Ovary (tissue), 3 donors: ENCODE measurements at regions not wholly inside any gene's neighbourhood (a gene's known extent, or its start where the extent isn't known, plus 50 kb on each side); places are given as distances from the start of the nearest gene placed in this dataset.

ENCODE experiments used
- CTCF ChIP-seq, 3 donors: fragments of 450-650 bp in 2 of 3; fragments of 200-600 bp in 1 of 3; IDR thresholded peaks; one replicate each; pipeline versions ENCODE4 v1.5.1 to v1.8.0; 2016 to 2022; ENCODE audit warnings: antibody characterized with exemption in 3 of 3, mild to moderate bottlenecking in 1 of 3
- POLR2A ChIP-seq: fragments of 450-650 bp; IDR thresholded peaks from one replicate; pipeline ENCODE4 v1.6.1; 2017; ENCODE audit warnings: antibody characterized with exemption, mild to moderate bottlenecking, moderate library complexity
- donor health status: DM: no; HTN: no; CAD: no.

DNA sequence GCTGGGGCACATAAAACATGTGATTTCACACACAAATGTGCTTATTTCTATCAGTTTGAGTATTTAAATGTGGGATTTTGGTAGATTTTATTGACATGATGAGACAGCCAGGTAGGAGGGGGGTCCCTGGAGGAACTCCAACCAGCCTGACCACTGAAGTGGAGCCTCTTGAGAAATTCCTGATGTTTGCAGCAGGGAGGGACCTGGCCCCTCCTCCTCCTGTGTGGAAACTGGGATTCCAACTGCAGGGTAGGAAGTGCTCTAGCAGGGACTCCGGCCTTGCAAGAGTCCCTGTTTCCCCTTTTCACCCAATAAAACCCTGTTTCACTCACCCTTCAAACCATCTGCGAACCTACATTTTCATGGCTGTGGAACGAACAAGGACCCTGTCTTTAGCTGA, 2224.0 kb upstream of the AGA start:
- TF ChIP-seq POLR2A = no peak
- TF ChIP-seq CTCF (IDR thresholded peaks at IDR 0.05) = no peak
